Vagina (tissue), 2 donors: ENCODE measurements at regions not wholly inside any gene's neighbourhood (a gene's known extent, or its start where the extent isn't known, plus 50 kb on each side); places are given as distances from the start of the nearest gene placed in this dataset.
"Not testable (repeated sequence)": the region's sequence is repeated elsewhere in the genome, so short reads cannot be mapped to it uniquely, and the experiment has no call there.

Experiments used
- DNase-seq, 2 donors: peaks; one replicate each; pipeline ENCODE4 v3.0.0-alpha.2; 2017; ENCODE audit errors: extremely low spot score in 2 of 2
- H3K27ac ChIP-seq: fragments of 200-600 bp; sonication (generic); one replicate; pipeline ENCODE4 v1.5.1; 2019
- H3K27me3 ChIP-seq: fragments of 200-600 bp; sonication (generic); one replicate; pipeline ENCODE4 v1.5.1; 2019
- H3K36me3 ChIP-seq, 2 donors: fragments of 200-600 bp; sonication (generic); one replicate each; pipeline ENCODE4 v1.5.1; 2017 to 2019
- H3K4me1 ChIP-seq: fragments of 200-600 bp; sonication (generic); one replicate; pipeline ENCODE4 v1.5.1; 2019
- H3K4me3 ChIP-seq, 2 donors: fragments of 200-600 bp; sonication (generic); 1 replicate in 1 of 2; 2 replicates in 1 of 2; pipeline ENCODE4 v1.5.1; 2016 to 2019
- H3K9me3 ChIP-seq: fragments of 200-600 bp; sonication (generic); one replicate; pipeline ENCODE4 v1.5.1; 2019
- POLR2A ChIP-seq, 2 donors: fragments of 450-650 bp; IDR thresholded peaks; one replicate each; pipeline ENCODE4 v1.6.1; 2017; ENCODE audit warnings: antibody characterized with exemption in 2 of 2, mild to moderate bottlenecking in 2 of 2, moderate library complexity in 2 of 2
- POLR2AphosphoS5 ChIP-seq, 2 donors: sonication (generic); formaldehyde crosslinking; IDR thresholded peaks; one replicate each; pipeline ENCODE4 v1.9.0; 2017; ENCODE audit warnings: antibody characterized with exemption in 2 of 2, mild to moderate bottlenecking in 2 of 2, low read depth in 1 of 2; ENCODE audit not compliant: insufficient read depth in 1 of 2
- intact Hi-C: fragments of 100-400 bp; cut with DNase I; formaldehyde crosslinking; loops from one replicate; pipeline ENCODE4 v1.15.1; 2023
- TF ChIP-seq, protein P1 (sequence below), 3 experiments: fragments of 450-650 bp in 2 of 3; fragments of 200-600 bp in 1 of 3; sonication (generic) in 1 of 3; IDR thresholded peaks; one replicate each; pipeline ENCODE4 v1.5.1; 2017 to 2019; ENCODE audit warnings: antibody characterized with exemption in 3 of 3, mild to moderate bottlenecking in 2 of 3, moderate library complexity in 2 of 3

GRCh38 chr1:83373018-83373417, 625.9 kb downstream of the TTLL7 start:
- H3K27me3 ChIP-seq, H3K36me3 ChIP-seq, H3K4me3 ChIP-seq, DNase-seq, H3K27ac ChIP-seq, H3K9me3 ChIP-seq, intact Hi-C loops, H3K4me1 ChIP-seq: not testable (repeated sequence)

GRCh38 chr1:83369853-83370252, 629.1 kb downstream of the TTLL7 start:
- H3K36me3 ChIP-seq, H3K4me1 ChIP-seq, intact Hi-C loops, H3K27me3 ChIP-seq, H3K4me3 ChIP-seq, DNase-seq, H3K9me3 ChIP-seq, H3K27ac ChIP-seq: not testable (repeated sequence)

- H3K36me3 ChIP-seq, H3K27me3 ChIP-seq, H3K4me3 ChIP-seq, DNase-seq, H3K9me3 ChIP-seq, intact Hi-C loops, H3K27ac ChIP-seq, H3K4me1 ChIP-seq: not testable (repeated sequence)
These were observed 633.6 kb downstream of the TTLL7 start for GRCh38 chr1:83365320-83365719.

DNA sequence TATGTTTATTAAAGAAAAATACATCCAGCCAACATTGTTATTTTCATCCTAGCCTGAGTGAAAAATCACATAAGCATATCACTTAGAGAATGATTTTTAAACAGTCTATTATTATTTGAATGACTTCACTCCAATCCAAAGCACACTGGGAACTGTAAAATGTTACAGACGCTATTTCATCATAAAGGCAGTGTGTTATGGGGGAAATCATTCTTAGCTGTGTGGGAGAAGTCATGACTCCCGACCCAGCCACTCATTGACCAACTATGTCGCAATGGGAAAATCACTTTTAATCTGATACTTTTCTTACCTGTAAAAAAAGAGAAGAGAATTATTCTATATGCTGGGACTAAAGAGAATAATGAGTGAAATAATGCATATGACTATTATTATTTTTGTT, 653.6 kb downstream of the TTLL7 start:
- H3K27ac ChIP-seq, H3K27me3 ChIP-seq, intact Hi-C loops, H3K4me1 ChIP-seq, DNase-seq, H3K4me3 ChIP-seq, H3K36me3 ChIP-seq, H3K9me3 ChIP-seq: not testable (repeated sequence)

GRCh38 chr1:83343767-83344166, 655.2 kb downstream of the TTLL7 start:
- H3K36me3 ChIP-seq, H3K27me3 ChIP-seq, H3K27ac ChIP-seq, H3K9me3 ChIP-seq, DNase-seq, H3K4me1 ChIP-seq, H3K4me3 ChIP-seq, intact Hi-C loops: not testable (repeated sequence)
- TF ChIP-seq, protein P1, sequence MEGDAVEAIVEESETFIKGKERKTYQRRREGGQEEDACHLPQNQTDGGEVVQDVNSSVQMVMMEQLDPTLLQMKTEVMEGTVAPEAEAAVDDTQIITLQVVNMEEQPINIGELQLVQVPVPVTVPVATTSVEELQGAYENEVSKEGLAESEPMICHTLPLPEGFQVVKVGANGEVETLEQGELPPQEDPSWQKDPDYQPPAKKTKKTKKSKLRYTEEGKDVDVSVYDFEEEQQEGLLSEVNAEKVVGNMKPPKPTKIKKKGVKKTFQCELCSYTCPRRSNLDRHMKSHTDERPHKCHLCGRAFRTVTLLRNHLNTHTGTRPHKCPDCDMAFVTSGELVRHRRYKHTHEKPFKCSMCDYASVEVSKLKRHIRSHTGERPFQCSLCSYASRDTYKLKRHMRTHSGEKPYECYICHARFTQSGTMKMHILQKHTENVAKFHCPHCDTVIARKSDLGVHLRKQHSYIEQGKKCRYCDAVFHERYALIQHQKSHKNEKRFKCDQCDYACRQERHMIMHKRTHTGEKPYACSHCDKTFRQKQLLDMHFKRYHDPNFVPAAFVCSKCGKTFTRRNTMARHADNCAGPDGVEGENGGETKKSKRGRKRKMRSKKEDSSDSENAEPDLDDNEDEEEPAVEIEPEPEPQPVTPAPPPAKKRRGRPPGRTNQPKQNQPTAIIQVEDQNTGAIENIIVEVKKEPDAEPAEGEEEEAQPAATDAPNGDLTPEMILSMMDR (IDR thresholded peaks at IDR 0.05) = peak in 1 of 3 experiments; percentile 7

- not testable (repeated sequence) for DNase-seq, H3K9me3 ChIP-seq
These were observed 655.9 kb downstream of the TTLL7 start for GRCh38 chr1:83342995-83343394.

DNA sequence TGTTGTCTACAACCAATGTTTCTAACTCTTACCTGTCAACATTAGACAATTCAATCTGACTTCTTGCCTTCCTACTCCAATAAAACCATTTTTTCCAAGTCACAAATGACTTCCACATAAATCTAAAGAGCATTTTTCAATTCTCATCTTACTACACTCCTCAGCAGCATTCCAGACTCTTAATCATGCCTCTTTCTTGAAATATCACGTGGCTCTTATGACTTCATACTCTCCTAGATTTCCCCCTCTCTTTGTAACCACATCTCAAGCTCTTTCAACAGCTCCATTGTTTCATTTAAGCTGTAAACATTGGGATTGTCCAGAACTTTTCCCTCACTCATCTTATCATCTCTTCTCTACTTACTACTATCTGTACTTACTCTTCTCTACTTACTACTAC, 666.6 kb downstream of the TTLL7 start:
- not testable (repeated sequence) for DNase-seq

More at GRCh38 chr1:83342995-83343394, 655.9 kb downstream of the TTLL7 start:
- H3K4me1 ChIP-seq, H3K27ac ChIP-seq, H3K4me3 ChIP-seq, intact Hi-C loops, H3K36me3 ChIP-seq, H3K27me3 ChIP-seq: not testable (repeated sequence)

GRCh38 chr1:83318366-83318765, 680.6 kb downstream of the TTLL7 start:
- no peaks in the 10 kb centered on the region for H3K4me1 ChIP-seq
- intact Hi-C loops = no loop called here
- TF ChIP-seq, protein P1 (IDR thresholded peaks at IDR 0.05) = no peak
- TF ChIP-seq POLR2A (IDR thresholded peaks at IDR 0.05) = no peak
- TF ChIP-seq POLR2AphosphoS5 (IDR thresholded peaks at IDR 0.05; ENCODE audit: insufficient read depth in 1 of 2, low read depth in 1 of 2) = no peak
- H3K9me3 ChIP-seq = no peaks in the 10 kb centered on the region
- no peaks in the 10 kb centered on the region for H3K36me3 ChIP-seq
- no peaks in the 10 kb centered on the region for H3K27me3 ChIP-seq
- no peak for DNase-seq
- no peak overlapping the region for H3K27ac ChIP-seq
- H3K4me3 ChIP-seq = no peak overlapping the region

More for the DNA sequence above, 666.6 kb downstream of the TTLL7 start:
- intact Hi-C loops, H3K4me1 ChIP-seq, H3K4me3 ChIP-seq, H3K9me3 ChIP-seq, H3K36me3 ChIP-seq, H3K27me3 ChIP-seq, H3K27ac ChIP-seq: not testable (repeated sequence)

- intact Hi-C loops, H3K36me3 ChIP-seq, H3K4me3 ChIP-seq, H3K27me3 ChIP-seq, H3K9me3 ChIP-seq, H3K4me1 ChIP-seq, DNase-seq, H3K27ac ChIP-seq: not testable (repeated sequence)
These were observed 683.5 kb downstream of the TTLL7 start for GRCh38 chr1:83315446-83315845.

DNA sequence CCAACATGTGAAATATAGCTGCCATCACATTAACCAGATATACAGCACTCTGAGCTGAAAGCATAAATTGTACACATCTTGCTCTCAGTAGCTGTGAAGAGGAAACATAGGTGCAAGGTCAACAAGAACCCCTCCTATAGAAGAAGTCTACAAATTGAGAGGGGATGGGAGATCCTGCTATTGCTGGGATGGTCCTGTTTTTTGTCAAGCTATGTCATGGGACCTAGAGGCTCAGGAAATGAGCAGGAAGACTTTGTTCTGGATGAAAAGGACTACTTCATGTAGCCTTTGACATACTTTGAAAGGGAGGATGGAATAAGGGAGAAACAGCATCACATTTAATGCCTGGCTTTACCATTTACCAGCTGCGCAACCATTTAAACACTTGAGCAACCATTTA, 688.8 kb downstream of the TTLL7 start:
- intact Hi-C loops, H3K27ac ChIP-seq, H3K9me3 ChIP-seq, H3K27me3 ChIP-seq, DNase-seq, H3K4me1 ChIP-seq, H3K36me3 ChIP-seq, H3K4me3 ChIP-seq: not testable (repeated sequence)

GRCh38 chr1:83309035-83309434, 689.9 kb downstream of the TTLL7 start:
- H3K9me3 ChIP-seq, H3K27ac ChIP-seq, intact Hi-C loops, H3K4me3 ChIP-seq, H3K4me1 ChIP-seq, H3K36me3 ChIP-seq, H3K27me3 ChIP-seq, DNase-seq: not testable (repeated sequence)

GRCh38 chr1:83306811-83307210, 692.1 kb downstream of the TTLL7 start:
- H3K9me3 ChIP-seq, H3K27ac ChIP-seq, H3K27me3 ChIP-seq, H3K36me3 ChIP-seq, H3K4me1 ChIP-seq, DNase-seq, intact Hi-C loops, H3K4me3 ChIP-seq: not testable (repeated sequence)
